K562 (cell line): ENCODE measurements at regions not wholly inside any gene's neighbourhood (a gene's known extent, or its start where the extent isn't known, plus 50 kb on each side); places are given as distances from the start of the nearest gene placed in this dataset.

Experiments used
- ATAC-seq: fragments of 200-7000 bp; cut with Tn5 transposase; 3 replicates; pipeline ENCODE4 v1.9.1; 2020; ENCODE audit warnings: moderate library complexity
- BruUV-seq: library from RNA; stranded (reverse); fragments of 400-500 nt; replicated peaks from 2 replicates; lab custom pipeline; 2021; lab: Mats Ljungman, UMichigan
- CTCF ChIA-PET: fragments of 300-600 bp; formaldehyde crosslinking; extraction: SDS; loops from one replicate; lab custom pipeline; 2021; ENCODE audit warnings: low intra/inter-chr PET ratio; lab: Yijun Ruan, JAX
- POLR2A ChIA-PET: fragments of 300-600, 350-650 bp; sonication (Branson Sonifier 250); formaldehyde crosslinking; extraction: SDS; loops from one replicate; lab custom pipeline; 2021; ENCODE audit warnings: antibody characterized with exemption, inconsistent platforms; lab: Yijun Ruan, JAX
- DNase-seq, 4 experiments: peaks; one replicate each; pipeline versions ENCODE4 v3.0.0 to v3.0.0-alpha.2; 2011 to 2018; ENCODE audit warnings: low spot score in 3 of 4, mixed read lengths in 3 of 4; ENCODE audit errors: extremely low read depth in 1 of 4
- FAIRE-seq: peaks from 2 replicates; lab custom pipeline; 2011; peaks lifted over from hg19 to GRCh38; lab: Jason Lieb, UNC
- H2AFZ ChIP-seq: 2 replicates; pipeline ENCODE4 v1.6.0; 2011; ENCODE audit warnings: low read depth, low read length, control low read depth, inconsistent platforms
- H3K27ac ChIP-seq: fragments of 200-600 bp; 3 replicates; pipeline ENCODE4 v1.8.0; 2011; ENCODE audit warnings: low read depth, mild to moderate bottlenecking, control low read depth, inconsistent platforms, low read length, moderate library complexity, mixed read lengths; ENCODE audit errors: extremely low read depth
- H3K27me3 ChIP-seq, 2 experiments: fragments of 300-600 bp in 1 of 2; 2 replicates in 1 of 2; 3 replicates in 1 of 2; pipeline versions ENCODE4 v1.6.0 to v1.8.0; 2011; ENCODE audit warnings: inconsistent platforms in 2 of 2, low read length in 2 of 2, mild to moderate bottlenecking in 1 of 2, mixed read lengths in 1 of 2, moderate library complexity in 1 of 2; ENCODE audit not compliant: control insufficient read depth in 2 of 2, insufficient read depth in 2 of 2
- H3K36me3 ChIP-seq: fragments of 300-600 bp; 3 replicates; pipeline ENCODE4 v1.8.0; 2011; ENCODE audit warnings: mild to moderate bottlenecking, low read length, inconsistent platforms; ENCODE audit not compliant: control insufficient read depth, insufficient read depth
- H3K4me1 ChIP-seq, 2 experiments: fragments of 200-600 bp in 1 of 2; replicated peaks in 1 of 2; 2 replicates in 1 of 2; 3 replicates in 1 of 2; pipeline versions ENCODE4 v1.5.1 to v1.8.0; 2011; ENCODE audit warnings: inconsistent platforms in 2 of 2, low read length in 2 of 2, mild to moderate bottlenecking in 1 of 2, mixed read lengths in 1 of 2, moderate library complexity in 1 of 2; ENCODE audit not compliant: control insufficient read depth in 2 of 2, insufficient read depth in 2 of 2
- H3K4me2 ChIP-seq: 2 replicates; pipeline ENCODE4 v1.6.1; 2011; ENCODE audit warnings: low read length, control low read depth, inconsistent platforms, mixed read lengths; ENCODE audit not compliant: insufficient read depth
- H3K4me3 ChIP-seq: fragments of 200-600 bp; sonication (generic), shearing (Covaris generic); 2 replicates; pipeline ENCODE4 v1.5.1; 2016; ENCODE audit warnings: control low read depth, inconsistent platforms
- H3K79me2 ChIP-seq: fragments of 200-600 bp; 3 replicates; pipeline ENCODE4 v1.8.0; 2011; ENCODE audit warnings: low read length, inconsistent platforms; ENCODE audit not compliant: control insufficient read depth, insufficient read depth
- H3K9ac ChIP-seq, 2 experiments: 2 replicates each; pipeline versions ENCODE4 v1.6.0 to v1.6.1; 2011; ENCODE audit warnings: low read depth in 2 of 2, low read length in 2 of 2, control low read depth in 1 of 2, inconsistent platforms in 1 of 2, mild to moderate bottlenecking in 1 of 2, mixed read lengths in 1 of 2; ENCODE audit not compliant: insufficient read depth in 1 of 2
- H3K9me1 ChIP-seq: one replicate; pipeline ENCODE4 v1.6.0; 2011; ENCODE audit warnings: inconsistent platforms, mild to moderate bottlenecking, low read length, moderate library complexity; ENCODE audit not compliant: control insufficient read depth, insufficient read depth
- H3K9me3 ChIP-seq: replicated peaks from 2 replicates; pipeline ENCODE4 v1.5.1; 2011; ENCODE audit warnings: low read depth, low read length, inconsistent platforms; ENCODE audit not compliant: control insufficient read depth, insufficient read depth
- H4K20me1 ChIP-seq: replicated peaks from 2 replicates; pipeline ENCODE4 v1.6.1; 2011; ENCODE audit warnings: low read length, inconsistent platforms, mixed read lengths; ENCODE audit not compliant: control insufficient read depth, insufficient read depth
- ATF3 ChIP-seq, 2 experiments: fragments of 450-650 bp in 1 of 2; sonication (generic) in 1 of 2; formaldehyde crosslinking in 1 of 2; IDR thresholded peaks in 1 of 2; conservative IDR thresholded peaks in 1 of 2; 2 replicates each; pipeline versions ENCODE4 v1.6.1 to v1.8.1; 2016 to 2023; ENCODE audit warnings: mild to moderate bottlenecking in 2 of 2, moderate library complexity in 2 of 2, inconsistent platforms in 1 of 2, missing genetic modification reagents in 1 of 2
- CREM ChIP-seq: IDR thresholded peaks from 2 replicates; pipeline ENCODE4 v1.6.1; 2014; ENCODE audit warnings: antibody characterized with exemption, low read depth
- ESRRA ChIP-seq: fragments of 450-650 bp; IDR thresholded peaks from 2 replicates; pipeline ENCODE4 v1.6.1; 2014; ENCODE audit warnings: low read depth, mild to moderate bottlenecking, moderate library complexity, borderline replicate concordance
- ETS2 ChIP-seq: IDR thresholded peaks from 2 replicates; pipeline ENCODE4 v1.6.1; 2016; ENCODE audit warnings: borderline replicate concordance, missing genetic modification characterization, mild to moderate bottlenecking, moderate library complexity, missing compliant biosample characterization; ENCODE audit not compliant: poor library complexity, severe bottlenecking
- HMG20A ChIP-seq: fragments of 450-650 bp; formaldehyde crosslinking; conservative IDR thresholded peaks from 2 replicates; pipeline ENCODE4 v1.4.0; 2020; ENCODE audit warnings: mild to moderate bottlenecking, mixed read lengths
- HOXB6 ChIP-seq: fragments of 250-450 bp; sonication (Bioruptor Pico); IDR thresholded peaks from 2 replicates; pipeline ENCODE4 v1.5.1; 2022; ENCODE audit warnings: mild to moderate bottlenecking, borderline replicate concordance
- KAT2B ChIP-seq: IDR thresholded peaks from one replicate; pipeline ENCODE4 v1.6.1; 2012; ENCODE audit warnings: low read depth, mild to moderate bottlenecking, control low read depth, inconsistent platforms, low read length, moderate library complexity
- KLF1 ChIP-seq: fragments of 450-650 bp; IDR thresholded peaks from 2 replicates; pipeline ENCODE4 v1.6.1; 2016; ENCODE audit warnings: missing genetic modification characterization, missing compliant biosample characterization
- MYBL2 ChIP-seq, 2 experiments: fragments of 450-650 bp in 1 of 2; sonication (generic) in 1 of 2; formaldehyde crosslinking in 1 of 2; IDR thresholded peaks; 2 replicates each; pipeline versions ENCODE4 v1.6.1 to v1.8.1; 2017 to 2022; ENCODE audit warnings: borderline replicate concordance in 1 of 2, inconsistent platforms in 1 of 2, low read depth in 1 of 2, mild to moderate bottlenecking in 1 of 2, missing genetic modification reagents in 1 of 2, moderate library complexity in 1 of 2
- NFYB ChIP-seq: IDR thresholded peaks from 2 replicates; pipeline ENCODE4 v1.6.1; 2011; ENCODE audit warnings: mild to moderate bottlenecking, moderate library complexity; ENCODE audit not compliant: insufficient read length; ENCODE audit errors: extremely low read depth
- NUFIP1 ChIP-seq: fragments of 450-650 bp; IDR thresholded peaks from 2 replicates; pipeline ENCODE4 v1.6.1; 2018; ENCODE audit not compliant: partially characterized antibody
- POLR2H ChIP-seq: IDR thresholded peaks from 2 replicates; pipeline ENCODE4 v1.6.1; 2016; ENCODE audit warnings: missing genetic modification characterization, low read depth, mild to moderate bottlenecking, control low read depth, missing compliant biosample characterization, moderate library complexity
- PREB ChIP-seq: sonication (generic); formaldehyde crosslinking; IDR thresholded peaks from 2 replicates; pipeline ENCODE4 v1.8.1; 2023; ENCODE audit warnings: mild to moderate bottlenecking, missing genetic modification reagents
- RFX5 ChIP-seq: IDR thresholded peaks from 2 replicates; pipeline ENCODE4 v1.6.1; 2011; ENCODE audit warnings: low read depth, mild to moderate bottlenecking, improper control_type of control experiment, low read length
- SNRNP70 ChIP-seq: fragments of 200-400 bp; formaldehyde crosslinking; optimal IDR thresholded peaks from 2 replicates; pipeline ENCODE3; 2017; ENCODE audit warnings: low read depth, low read length
- WGBS: fragments of 100-300 bp; shearing (Covaris generic); methylation state at CpG from one replicate; pipeline ENCODE4 v1.1.6; 2016; ENCODE audit warnings: low coverage, mixed read lengths; ENCODE audit not compliant: insufficient coverage; ENCODE audit errors: missing lambda C conversion rate; 5-methylcytosine and 5-hydroxymethylcytosine counted together
- in situ Hi-C: fragments of 300-500 bp; cut with MboI; formaldehyde crosslinking; loops from 4 replicates; pipeline ENCODE4 v1.15.0; 2018; ENCODE audit warnings: inconsistent platforms, mixed read lengths
- intact Hi-C: fragments of 100-400 bp; cut with micrococcal nuclease; formaldehyde crosslinking; loops from 2 replicates; pipeline ENCODE4 v1.14.2; 2022
- TF ChIP-seq, protein P1 (sequence below): fragments of 450-650 bp; formaldehyde crosslinking; IDR thresholded peaks from 2 replicates; pipeline ENCODE4 v1.4.0; 2022; ENCODE audit warnings: mild to moderate bottlenecking, moderate library complexity

DNA sequence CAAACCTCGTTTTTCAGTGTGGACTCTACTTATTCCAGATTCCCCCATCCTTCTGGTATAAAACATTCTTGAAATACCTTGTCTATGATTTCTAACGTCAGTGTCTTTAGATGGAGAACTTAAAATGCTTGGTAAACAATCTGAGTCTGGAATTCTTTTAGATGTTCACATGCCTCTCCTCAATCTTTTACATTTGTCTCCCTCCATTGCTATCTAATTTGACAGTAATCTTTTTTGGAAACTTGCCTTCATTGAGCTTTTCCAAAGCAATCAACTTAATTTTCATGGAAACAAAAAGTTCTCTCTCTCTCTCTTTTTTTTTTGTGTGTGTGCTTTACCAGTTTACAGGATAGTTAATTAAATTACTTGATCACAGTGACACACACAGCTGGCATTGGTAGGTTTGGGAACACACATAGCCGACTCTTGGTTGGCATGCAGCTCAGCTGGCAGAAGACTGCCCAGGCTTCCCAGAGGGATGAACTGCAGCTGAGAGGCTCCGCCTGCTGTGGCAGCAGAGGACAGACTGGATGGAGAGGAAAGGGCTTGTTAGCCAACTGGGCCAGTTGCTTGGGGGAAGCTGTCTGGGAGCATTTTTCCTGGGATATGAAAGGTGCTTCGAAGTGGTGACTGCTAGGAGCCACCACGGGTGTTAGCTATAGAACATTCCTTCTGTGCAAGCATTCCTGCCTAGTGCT lies 271.3 kb downstream of the ZSWIM6 start (continued):
- TF ChIP-seq KAT2B (no peak), HMG20A (no peak), KLF1 (tag) (no peak)

DNA sequence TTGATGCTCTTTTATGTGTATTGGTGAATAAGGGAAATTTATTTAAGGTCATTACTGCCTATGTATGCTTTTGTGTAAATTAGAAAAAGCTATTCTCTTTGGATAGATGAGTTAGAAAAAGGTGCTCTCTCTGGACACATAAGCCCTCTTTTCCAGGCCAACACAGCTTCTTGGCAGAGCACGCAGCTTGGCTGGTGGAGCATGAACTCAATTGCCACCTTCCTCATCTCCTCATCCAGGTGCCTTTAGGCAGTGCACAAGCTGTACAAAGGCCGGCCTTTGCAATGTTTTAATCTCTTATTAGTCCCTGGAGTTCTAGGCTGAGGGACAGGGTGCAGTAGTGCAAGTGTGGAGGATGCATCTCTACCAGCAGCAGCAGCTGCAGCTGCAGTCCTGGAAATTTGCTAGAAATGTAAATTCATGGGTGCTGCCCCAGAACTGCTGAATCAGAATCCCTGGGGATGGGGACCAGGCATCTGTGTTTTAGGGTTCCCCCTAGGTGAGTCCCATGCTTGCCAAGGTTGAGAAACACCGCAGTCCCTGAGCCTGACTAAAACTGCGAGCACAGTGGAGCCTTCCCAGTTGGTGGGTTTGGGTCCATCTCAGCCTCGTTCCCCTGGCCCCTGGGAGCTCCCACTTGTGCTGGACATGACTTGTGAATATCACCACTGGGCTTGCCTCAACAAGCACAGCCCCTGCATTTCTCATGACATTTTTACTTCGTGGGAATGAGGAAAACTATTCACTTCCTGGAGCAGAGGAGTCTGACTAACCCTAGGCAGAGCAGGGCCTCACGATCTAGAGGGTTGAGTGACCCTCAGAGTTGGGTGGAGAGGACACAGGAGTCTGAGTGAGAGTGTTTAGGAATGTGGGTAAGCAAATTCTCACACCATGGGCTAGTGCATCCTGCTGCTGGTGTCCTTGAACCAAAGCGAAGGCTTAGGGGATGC lies 272.3 kb downstream of the ZSWIM6 start:
- H3K9me1 ChIP-seq, result peaks cover 4% of the 10 kb centered on the region
- BruUV-seq, result no TSS peak
- ChIA-PET CTCF (no interaction called here), POLR2A (no interaction called here)
- H2AFZ ChIP-seq, result no peak overlapping the region
- WGBS, result under 1% methylated on average over 8 of the region's 8 CpGs
- H3K9ac ChIP-seq, result no peak overlapping the region
- no peaks in the 10 kb centered on the region for H3K79me2 ChIP-seq
- intact Hi-C loops, result no loop called here
- no peaks in the 10 kb centered on the region for H3K36me3 ChIP-seq
- H3K27me3 ChIP-seq, result peaks cover 16 to 37% of the 10 kb centered on the region in 2 experiments
- H3K4me3 ChIP-seq, result no peak overlapping the region
- DNase-seq (no peak), ATAC-seq (no peak), FAIRE-seq (no peak)
- no peaks in the 10 kb centered on the region; the same call in 1 of the 2 replicates for H4K20me1 ChIP-seq
- in situ Hi-C loops, result no loop called here
- H3K4me1 ChIP-seq, result no peaks in the 10 kb centered on the region
- H3K4me2 ChIP-seq, result no peak overlapping the region
- no peak overlapping the region for H3K27ac ChIP-seq
- no peaks in the 10 kb centered on the region for H3K9me3 ChIP-seq
- TF ChIP-seq, protein P1, sequence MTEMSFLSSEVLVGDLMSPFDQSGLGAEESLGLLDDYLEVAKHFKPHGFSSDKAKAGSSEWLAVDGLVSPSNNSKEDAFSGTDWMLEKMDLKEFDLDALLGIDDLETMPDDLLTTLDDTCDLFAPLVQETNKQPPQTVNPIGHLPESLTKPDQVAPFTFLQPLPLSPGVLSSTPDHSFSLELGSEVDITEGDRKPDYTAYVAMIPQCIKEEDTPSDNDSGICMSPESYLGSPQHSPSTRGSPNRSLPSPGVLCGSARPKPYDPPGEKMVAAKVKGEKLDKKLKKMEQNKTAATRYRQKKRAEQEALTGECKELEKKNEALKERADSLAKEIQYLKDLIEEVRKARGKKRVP (CRISPR knock-in tag), result no peak
- TF ChIP-seq ATF3 (IDR thresholded peaks at IDR 0.05) (no peak), ATF3 (CRISPR knock-in tag; conservative IDR thresholded peaks at IDR 0.05) (no peak), MYBL2 (IDR thresholded peaks at IDR 0.05; ENCODE audit: low read depth) (no peak), MYBL2 (CRISPR knock-in tag; IDR thresholded peaks at IDR 0.05; ENCODE audit: borderline replicate concordance) (no peak), ETS2 (no peak), SNRNP70 (no peak), CREM (no peak), NUFIP1 (no peak), ESRRA (no peak), NFYB (no peak), RFX5 (no peak), HOXB6 (CRISPR knock-in tag) (no peak), PREB (CRISPR knock-in tag) (no peak), POLR2H (tag) (no peak)
